HS-27A (cell line): ENCODE measurements at regions not wholly inside any gene's neighbourhood (a gene's known extent, or its start where the extent isn't known, plus 50 kb on each side); places are given as distances from the start of the nearest gene placed in this dataset.
A peak's percentile ranks its signal among the peaks of the same experiment; 100 is the strongest.
"Not testable (repeated sequence)": the region's sequence is repeated elsewhere in the genome, so short reads cannot be mapped to it uniquely, and the experiment has no call there.

Source experiments
- DNase-seq: peaks from one replicate; pipeline ENCODE4 v3.0.0-alpha.2; 2012; ENCODE audit warnings: low read depth, missing footprints

GRCh38 chr3:143175940-143176894 lies 56.6 kb downstream of the CHST2 start:
- not testable (repeated sequence) for DNase-seq

- DNase-seq: not testable (repeated sequence)
These were observed 58.4 kb downstream of the CHST2 start for GRCh38 chr3:143177965-143178364.

GRCh38 chr3:143178775-143179548 lies 59.4 kb downstream of the CHST2 start:
- DNase-seq: not testable (repeated sequence)

- no peak for DNase-seq
These were observed 60.0 kb downstream of the CHST2 start for GRCh38 chr3:143179603-143180002.

GRCh38 chr3:143180860-143181259 lies 61.3 kb downstream of the CHST2 start:
- DNase-seq: not testable (repeated sequence)

GRCh38 chr3:143181977-143182376 lies 62.4 kb downstream of the CHST2 start:
- DNase-seq: not testable (repeated sequence)

GRCh38 chr3:143182866-143183664 lies 63.5 kb downstream of the CHST2 start:
- no peak for DNase-seq

- DNase-seq: no peak
These were observed 64.0 kb downstream of the CHST2 start for GRCh38 chr3:143183665-143183964.

GRCh38 chr3:143184099-143184498 lies 64.5 kb downstream of the CHST2 start:
- no peak for DNase-seq

GRCh38 chr3:143185401-143185800 lies 65.8 kb downstream of the CHST2 start:
- no peak for DNase-seq

- DNase-seq: no peak
These were observed 67.5 kb downstream of the CHST2 start for GRCh38 chr3:143187111-143187510.

GRCh38 chr3:143188881-143189280 lies 69.3 kb downstream of the CHST2 start:
- no peak for DNase-seq

- no peak for DNase-seq
These were observed 70.5 kb downstream of the CHST2 start for GRCh38 chr3:143190101-143190500.

- DNase-seq: no peak
These were observed 72.6 kb downstream of the CHST2 start for GRCh38 chr3:143192193-143192592.

GRCh38 chr3:143200001-143200924 lies 80.7 kb downstream of the CHST2 start:
- DNase-seq: no peak

- no peak for DNase-seq
These were observed 81.5 kb downstream of the CHST2 start for GRCh38 chr3:143201045-143201444.

GRCh38 chr3:143201870-143202752 lies 82.5 kb downstream of the CHST2 start:
- DNase-seq: no peak

GRCh38 chr3:143203142-143203541 lies 83.6 kb downstream of the CHST2 start:
- DNase-seq: no peak

GRCh38 chr3:143203848-143204247 lies 84.3 kb downstream of the CHST2 start:
- peak; percentile 17 for DNase-seq

- DNase-seq: no peak
These were observed 87.4 kb downstream of the CHST2 start for GRCh38 chr3:143206955-143207337.
